GM12874 (cell line): ENCODE measurements at regions not wholly inside any gene's neighbourhood (a gene's known extent, or its start where the extent isn't known, plus 50 kb on each side); places are given as distances from the start of the nearest gene placed in this dataset.

Experiments used
- CTCF ChIP-seq: IDR thresholded peaks from 2 replicates; pipeline ENCODE4 v1.5.1; 2011; ENCODE audit warnings: low read depth, mild to moderate bottlenecking, control low read depth, low read length, moderate library complexity; ENCODE audit not compliant: insufficient read depth

- no peak for TF ChIP-seq CTCF
These were observed 1083.8 kb downstream of the FLRT2 start for GRCh38 chr14:86613786-86614185.

- no peak for TF ChIP-seq CTCF
These were observed 1083.2 kb downstream of the FLRT2 start for GRCh38 chr14:86613126-86613525.

- no peak for TF ChIP-seq CTCF
These were observed 1074.6 kb downstream of the FLRT2 start for GRCh38 chr14:86604561-86604960.

GRCh38 chr14:86602263-86602662 lies 1072.3 kb downstream of the FLRT2 start:
- TF ChIP-seq CTCF, result no peak

DNA sequence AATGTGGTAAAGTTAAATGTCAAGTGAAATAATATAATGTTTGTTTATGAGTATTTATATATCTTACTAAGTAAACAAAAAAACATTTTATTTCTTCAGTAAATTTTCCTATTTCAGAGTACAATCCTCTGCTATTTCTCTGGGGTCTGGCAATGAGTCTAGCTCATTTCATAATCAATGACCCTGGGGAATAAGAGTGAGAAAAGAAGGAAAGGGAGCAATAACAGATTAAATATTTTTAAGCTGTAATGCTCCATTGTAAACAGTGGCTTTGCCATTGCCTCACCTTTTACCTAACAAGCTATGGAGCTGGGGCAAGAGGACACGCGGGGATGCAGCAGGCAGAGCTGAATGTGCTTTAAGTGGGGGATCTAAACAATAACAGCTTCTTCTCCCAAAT lies 1071.9 kb downstream of the FLRT2 start:
- TF ChIP-seq CTCF, result no peak

DNA sequence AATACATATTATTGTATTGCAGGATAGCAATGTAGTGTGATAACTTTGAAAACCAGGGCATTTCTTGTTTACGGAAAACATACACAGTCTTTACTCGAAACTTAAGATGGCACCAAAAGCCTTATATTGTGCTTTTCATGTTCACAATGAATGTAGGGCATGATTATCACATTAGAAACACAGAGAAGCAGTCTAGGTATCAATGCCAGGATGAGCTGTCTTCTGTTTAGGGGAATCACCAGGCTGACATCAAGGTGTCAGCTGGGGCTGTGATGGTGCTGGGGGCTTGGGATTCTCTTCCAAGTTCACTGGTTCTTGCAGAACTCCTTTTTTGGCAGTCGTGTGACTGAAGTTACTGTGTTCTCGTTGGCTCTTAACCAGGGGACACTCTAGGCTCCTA lies 1067.3 kb downstream of the FLRT2 start:
- no peak for TF ChIP-seq CTCF

GRCh38 chr14:86596024-86596423 lies 1066.1 kb downstream of the FLRT2 start:
- TF ChIP-seq CTCF, result no peak

- no peak for TF ChIP-seq CTCF
These were observed 1045.2 kb downstream of the FLRT2 start for GRCh38 chr14:86575141-86575540.
